ENCODE measurements at regions not wholly inside any gene's neighbourhood (a gene's known extent, or its start where the extent isn't known, plus 50 kb on each side); places are given as distances from the start of the nearest gene placed in this dataset.

DNA sequence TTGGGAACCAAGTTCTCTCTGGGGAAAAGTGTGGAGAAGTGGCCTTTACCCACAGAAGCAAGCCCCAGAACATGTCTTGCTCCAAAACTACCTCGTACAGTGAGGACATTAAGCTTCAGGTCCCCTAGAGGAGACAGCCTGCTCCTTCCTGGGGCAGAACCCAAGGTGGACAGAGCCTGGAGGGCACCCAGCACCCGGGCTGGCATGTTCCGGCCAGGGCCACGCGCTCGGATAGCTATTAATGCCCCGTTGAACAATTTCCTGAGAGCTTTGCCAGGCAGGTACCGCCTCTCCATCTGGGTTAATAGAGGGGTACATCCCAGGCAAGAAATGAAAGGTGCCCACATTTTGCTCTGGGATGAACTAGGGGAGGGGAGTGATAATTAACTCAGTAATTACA lies 169.0 kb upstream of the GRK3 start:
- no peak overlapping the region for H3K18ac ChIP-seq (ENCODE audit: extremely low read depth, low read length)
- no peak for DNase-seq (ENCODE audit: low read depth in 1 of 2, low spot score in 2 of 2)
- H2BK5ac ChIP-seq (ENCODE audit: low read depth, low read length): no peak overlapping the region
- WGBS, 2 experiments (ENCODE audit: extremely low coverage in 1 of 2, insufficient coverage in 1 of 2, insufficient read length in 1 of 2, insufficient replicate concordance in 2 of 2, low coverage in 1 of 2, low lambda C conversion rate in 2 of 2, missing lambda C conversion rate in 1 of 2): 94% methylated on average over 8 of the region's 8 CpGs; no CpG with 5 or more reads in 1 of the 2 experiments
- H3K4ac ChIP-seq (replicated peaks; ENCODE audit: insufficient read length, low read depth, low read length): no peak overlapping the region
- H2AK5ac ChIP-seq (ENCODE audit: low read depth, low read length): no peak overlapping the region
- no peak overlapping the region for H2AFZ ChIP-seq (ENCODE audit: low read length)
- peaks cover 25% of the 10 kb centered on the region for H3K79me1 ChIP-seq (ENCODE audit: low read depth, low read length)
- H3K23ac ChIP-seq (ENCODE audit: insufficient read length): no peak overlapping the region
- no peak overlapping the region for H3K56ac ChIP-seq (replicated peaks; ENCODE audit: insufficient read length, low read depth, low read length)
- ChIA-PET CTCF (ENCODE audit: partially characterized antibody) (interaction anchor here (0.8 to 2.1 kb wide), 3 partner anchors 9 to 35 kb away, joined by 3 to 6 read pairs (median 4); no protein-coding TSS in a partner anchor), POLR2A (ENCODE audit: partially characterized antibody) (interaction anchor here (1.0 kb wide), 1 partner anchor 14 kb away, joined by 4 read pairs; no protein-coding TSS in a partner anchor)
- no peak overlapping the region for H3K27ac ChIP-seq (ENCODE audit: low read depth, low read length)
- H3K27me3 ChIP-seq (replicated peaks in 1 of 4; ENCODE audit: control insufficient read depth in 3 of 4, extremely low read depth in 1 of 4, insufficient read depth in 3 of 4, low read length in 3 of 4): no peaks in the 10 kb centered on the region
- H4K5ac ChIP-seq (ENCODE audit: insufficient read length, low read depth, low read length): no peak overlapping the region
- no peak overlapping the region for H2BK12ac ChIP-seq (ENCODE audit: low read depth, low read length)
- no peak overlapping the region for H3K4me3 ChIP-seq (ENCODE audit: extremely low read depth in 1 of 4, insufficient read depth in 2 of 4, low read depth in 3 of 4, low read length in 4 of 4)
- H3K9me3 ChIP-seq (ENCODE audit: insufficient read depth in 2 of 2, low read depth in 1 of 2, low read length in 1 of 2): no peaks in the 10 kb centered on the region
- no peak overlapping the region for H4K91ac ChIP-seq (replicated peaks; ENCODE audit: insufficient read length, low read length)
- H2BK120ac ChIP-seq (replicated peaks; ENCODE audit: low read depth, low read length): no peak overlapping the region
- no peaks in the 10 kb centered on the region for H3K36me3 ChIP-seq (ENCODE audit: control insufficient read depth in 2 of 4, insufficient read depth in 4 of 4, low read length in 3 of 4)
- peaks cover 4 to 21% of the 10 kb centered on the region in 2 experiments for H4K20me1 ChIP-seq (replicated peaks in 1 of 2; ENCODE audit: control insufficient read depth in 1 of 2, insufficient read depth in 2 of 2, low read length in 2 of 2)
- TF ChIP-seq SP1 (IDR thresholded peaks at IDR 0.05; ENCODE audit: low read depth, low read length): no peak
- TF ChIP-seq PHF8 (conservative IDR thresholded peaks at IDR 0.05; ENCODE audit: low read depth, low read length): no peak
- no peak for TF ChIP-seq CBX5 (IDR thresholded peaks at IDR 0.05; ENCODE audit: low read depth, low read length)
- TF ChIP-seq SUZ12 (IDR thresholded peaks at IDR 0.05; ENCODE audit: low read length): no peak
- TF ChIP-seq GABPA (IDR thresholded peaks at IDR 0.05; ENCODE audit: borderline replicate concordance, insufficient read depth, low read length): no peak
- no peak for TF ChIP-seq JUN (IDR thresholded peaks at IDR 0.05; ENCODE audit: low read depth, low read length)
- no peak for TF ChIP-seq SIRT6 (IDR thresholded peaks at IDR 0.05; ENCODE audit: low read length)
- no peak overlapping the region; the same call in 1 of the 2 replicates for H4K8ac ChIP-seq (ENCODE audit: extremely low read depth, insufficient read depth, low read length)
- H3K4me2 ChIP-seq (ENCODE audit: insufficient read depth in 1 of 2, low read depth in 2 of 2, low read length in 2 of 2): no peak overlapping the region
- H3K4me1 ChIP-seq (replicated peaks in 1 of 4; ENCODE audit: control insufficient read depth in 3 of 4, insufficient read depth in 4 of 4, low read length in 3 of 4): peaks cover 0 to 5% (median 0%) of the 10 kb centered on the region in 4 experiments; a peak in 3 of 7 replicates
- peaks cover 0 to 85% of the 10 kb centered on the region in 2 experiments; a peak in 2 of 4 replicates for H3K79me2 ChIP-seq (ENCODE audit: control insufficient read depth in 1 of 2, insufficient read depth in 2 of 2, low read length in 2 of 2)
- no peak overlapping the region for H2BK20ac ChIP-seq (ENCODE audit: low read length)
- no peak for FAIRE-seq
- H2BK15ac ChIP-seq (ENCODE audit: low read length): no peak overlapping the region
- H3K14ac ChIP-seq (ENCODE audit: insufficient read length): no peak overlapping the region
- no peaks in the 10 kb centered on the region for H3K23me2 ChIP-seq (ENCODE audit: low read depth, low read length)
- no peak overlapping the region for H3K9ac ChIP-seq (replicated peaks in 1 of 4; ENCODE audit: extremely low read depth in 1 of 4, low read depth in 3 of 4, low read length in 3 of 4)

Measured in H1 (cell line).